ENCODE measurements at regions not wholly inside any gene's neighbourhood (a gene's known extent, or its start where the extent isn't known, plus 50 kb on each side); places are given as distances from the start of the nearest gene placed in this dataset.

GRCh38 chrX:93791304-93791703, 117.3 kb downstream of the FAM133A start:
- TF ChIP-seq FOXO4 (CRISPR knock-in tag; conservative IDR thresholded peaks at IDR 0.05) (no peak), CREBL2 (CRISPR knock-in tag; IDR thresholded peaks at IDR 0.05; ENCODE audit: borderline replicate concordance) (no peak), RAD21 (CRISPR knock-in tag; IDR thresholded peaks at IDR 0.05) (no peak), ZSCAN31 (CRISPR knock-in tag; IDR thresholded peaks at IDR 0.05; ENCODE audit: low read depth) (no peak), SIX4 (CRISPR knock-in tag; IDR thresholded peaks at IDR 0.05) (no peak)

Measured in HepG2 (cell line).